ENCODE measurements at regions not wholly inside any gene's neighbourhood (a gene's known extent, or its start where the extent isn't known, plus 50 kb on each side); places are given as distances from the start of the nearest gene placed in this dataset.

DNA sequence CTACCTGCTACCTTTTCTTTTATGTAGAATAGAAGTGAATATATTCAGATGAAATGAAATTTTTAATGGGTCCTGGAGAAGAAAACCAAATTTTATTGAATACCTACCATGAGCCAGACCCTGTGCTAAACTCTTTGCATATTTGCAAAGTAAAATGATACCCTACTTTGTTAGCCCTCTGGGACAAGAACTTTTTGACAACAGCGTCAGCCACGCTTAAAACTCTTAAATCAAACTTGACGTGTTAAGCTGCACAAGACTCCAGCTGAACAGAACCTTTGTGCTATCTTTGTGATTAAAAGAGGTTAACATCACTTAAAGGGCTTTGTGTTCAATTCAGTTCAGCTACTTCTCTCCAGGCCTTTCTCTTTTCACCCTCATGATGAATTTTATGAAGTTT is 316.5 kb downstream of the MEX3B start:
- DNase-seq (ENCODE audit: low read depth, low spot score) (no peak), ATAC-seq (no peak)
- no peak overlapping the region for H3K27ac ChIP-seq (ENCODE audit: low read length)
- no TSS peak for BruUV-seq (replicated peaks)
- CTCF ChIA-PET = no interaction called here
- H3K4me1 ChIP-seq (ENCODE audit: control insufficient read depth, insufficient read depth, low read length) = no peaks in the 10 kb centered on the region
- H3K4me3 ChIP-seq (ENCODE audit: low read depth in 2 of 2, low read length in 2 of 2) = no peak overlapping the region
- H3K36me3 ChIP-seq (ENCODE audit: control insufficient read depth, insufficient read depth, low read length) = no peaks in the 10 kb centered on the region
- intact Hi-C loops (cut with micrococcal nuclease; ENCODE audit: unreplicated experiment) = no loop called here
- H3K9me3 ChIP-seq (ENCODE audit: control insufficient read depth, insufficient read depth, low read depth, low read length) = 0 out of 2 replicates have a peak, but pooled peaks cover 3% of the 10 kb centered on the region
- H3K27me3 ChIP-seq (ENCODE audit: control insufficient read depth, insufficient read depth, low read length) = no peaks in the 10 kb centered on the region
- POLR2A ChIA-PET = no interaction called here
- TF ChIP-seq SIN3A (IDR thresholded peaks at IDR 0.05; ENCODE audit: borderline replicate concordance, insufficient read depth, low read depth, low read length) = no peak
- no peak for TF ChIP-seq TCF7L2 (IDR thresholded peaks at IDR 0.05; ENCODE audit: low read depth, low read length)
- TF ChIP-seq POLR2AphosphoS5 (IDR thresholded peaks at IDR 0.05; ENCODE audit: low read depth, low read length) = no peak
- TF ChIP-seq, protein P1, sequence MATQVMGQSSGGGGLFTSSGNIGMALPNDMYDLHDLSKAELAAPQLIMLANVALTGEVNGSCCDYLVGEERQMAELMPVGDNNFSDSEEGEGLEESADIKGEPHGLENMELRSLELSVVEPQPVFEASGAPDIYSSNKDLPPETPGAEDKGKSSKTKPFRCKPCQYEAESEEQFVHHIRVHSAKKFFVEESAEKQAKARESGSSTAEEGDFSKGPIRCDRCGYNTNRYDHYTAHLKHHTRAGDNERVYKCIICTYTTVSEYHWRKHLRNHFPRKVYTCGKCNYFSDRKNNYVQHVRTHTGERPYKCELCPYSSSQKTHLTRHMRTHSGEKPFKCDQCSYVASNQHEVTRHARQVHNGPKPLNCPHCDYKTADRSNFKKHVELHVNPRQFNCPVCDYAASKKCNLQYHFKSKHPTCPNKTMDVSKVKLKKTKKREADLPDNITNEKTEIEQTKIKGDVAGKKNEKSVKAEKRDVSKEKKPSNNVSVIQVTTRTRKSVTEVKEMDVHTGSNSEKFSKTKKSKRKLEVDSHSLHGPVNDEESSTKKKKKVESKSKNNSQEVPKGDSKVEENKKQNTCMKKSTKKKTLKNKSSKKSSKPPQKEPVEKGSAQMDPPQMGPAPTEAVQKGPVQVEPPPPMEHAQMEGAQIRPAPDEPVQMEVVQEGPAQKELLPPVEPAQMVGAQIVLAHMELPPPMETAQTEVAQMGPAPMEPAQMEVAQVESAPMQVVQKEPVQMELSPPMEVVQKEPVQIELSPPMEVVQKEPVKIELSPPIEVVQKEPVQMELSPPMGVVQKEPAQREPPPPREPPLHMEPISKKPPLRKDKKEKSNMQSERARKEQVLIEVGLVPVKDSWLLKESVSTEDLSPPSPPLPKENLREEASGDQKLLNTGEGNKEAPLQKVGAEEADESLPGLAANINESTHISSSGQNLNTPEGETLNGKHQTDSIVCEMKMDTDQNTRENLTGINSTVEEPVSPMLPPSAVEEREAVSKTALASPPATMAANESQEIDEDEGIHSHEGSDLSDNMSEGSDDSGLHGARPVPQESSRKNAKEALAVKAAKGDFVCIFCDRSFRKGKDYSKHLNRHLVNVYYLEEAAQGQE (IDR thresholded peaks at IDR 0.05; ENCODE audit: insufficient read depth in 1 of 2, low read depth in 2 of 2, low read length in 1 of 2) = no peak
- TF ChIP-seq, protein P2, sequence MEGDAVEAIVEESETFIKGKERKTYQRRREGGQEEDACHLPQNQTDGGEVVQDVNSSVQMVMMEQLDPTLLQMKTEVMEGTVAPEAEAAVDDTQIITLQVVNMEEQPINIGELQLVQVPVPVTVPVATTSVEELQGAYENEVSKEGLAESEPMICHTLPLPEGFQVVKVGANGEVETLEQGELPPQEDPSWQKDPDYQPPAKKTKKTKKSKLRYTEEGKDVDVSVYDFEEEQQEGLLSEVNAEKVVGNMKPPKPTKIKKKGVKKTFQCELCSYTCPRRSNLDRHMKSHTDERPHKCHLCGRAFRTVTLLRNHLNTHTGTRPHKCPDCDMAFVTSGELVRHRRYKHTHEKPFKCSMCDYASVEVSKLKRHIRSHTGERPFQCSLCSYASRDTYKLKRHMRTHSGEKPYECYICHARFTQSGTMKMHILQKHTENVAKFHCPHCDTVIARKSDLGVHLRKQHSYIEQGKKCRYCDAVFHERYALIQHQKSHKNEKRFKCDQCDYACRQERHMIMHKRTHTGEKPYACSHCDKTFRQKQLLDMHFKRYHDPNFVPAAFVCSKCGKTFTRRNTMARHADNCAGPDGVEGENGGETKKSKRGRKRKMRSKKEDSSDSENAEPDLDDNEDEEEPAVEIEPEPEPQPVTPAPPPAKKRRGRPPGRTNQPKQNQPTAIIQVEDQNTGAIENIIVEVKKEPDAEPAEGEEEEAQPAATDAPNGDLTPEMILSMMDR (IDR thresholded peaks at IDR 0.05) = no peak
- in situ Hi-C loops (cut with HindIII; ENCODE audit: low pct_unique_long_range_greater_than_20kb, low sequenced_read_pairs) = no loop called here

DNA sequence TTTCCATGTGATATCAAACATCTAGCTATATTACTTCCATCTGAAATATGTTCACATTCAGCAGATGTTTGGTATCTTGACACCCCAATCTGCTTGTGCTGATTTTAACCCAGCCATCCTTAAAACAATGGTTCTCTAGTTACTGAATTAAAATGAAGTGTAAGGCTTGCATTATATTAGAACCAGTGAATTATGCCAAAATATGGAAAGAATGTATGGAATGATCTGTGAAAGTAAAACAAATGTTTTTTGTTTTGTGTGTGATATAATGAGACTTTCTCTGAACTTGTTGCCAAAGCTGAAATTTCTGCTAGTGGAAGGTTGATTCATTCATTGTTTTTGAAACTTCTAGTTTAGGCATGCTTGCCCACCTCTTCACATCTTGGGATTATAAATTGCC is 317.1 kb downstream of the MEX3B start:
- DNase-seq (ENCODE audit: low read depth, low spot score) (no peak), ATAC-seq (no peak)
- CTCF ChIA-PET = no interaction called here
- intact Hi-C loops (cut with micrococcal nuclease; ENCODE audit: unreplicated experiment) = no loop called here
- no peaks in the 10 kb centered on the region for H3K4me1 ChIP-seq (ENCODE audit: control insufficient read depth, insufficient read depth, low read length)
- H3K36me3 ChIP-seq (ENCODE audit: control insufficient read depth, insufficient read depth, low read length) = no peaks in the 10 kb centered on the region
- H3K27me3 ChIP-seq (ENCODE audit: control insufficient read depth, insufficient read depth, low read length) = no peaks in the 10 kb centered on the region
- no peak overlapping the region for H3K4me3 ChIP-seq (ENCODE audit: low read depth in 2 of 2, low read length in 2 of 2)
- H3K27ac ChIP-seq (ENCODE audit: low read length) = no peak overlapping the region
- TF ChIP-seq POLR2AphosphoS5 (IDR thresholded peaks at IDR 0.05; ENCODE audit: low read depth, low read length) (no peak), TCF7L2 (IDR thresholded peaks at IDR 0.05; ENCODE audit: low read depth, low read length) (no peak), SIN3A (IDR thresholded peaks at IDR 0.05; ENCODE audit: borderline replicate concordance, insufficient read depth, low read depth, low read length) (no peak)
- TF ChIP-seq, protein P1 (IDR thresholded peaks at IDR 0.05; ENCODE audit: insufficient read depth in 1 of 2, low read depth in 2 of 2, low read length in 1 of 2) = no peak
- TF ChIP-seq, protein P2 (IDR thresholded peaks at IDR 0.05) = no peak
- in situ Hi-C loops (cut with HindIII; ENCODE audit: low pct_unique_long_range_greater_than_20kb, low sequenced_read_pairs) = no loop called here
- POLR2A ChIA-PET = no interaction called here
- H3K9me3 ChIP-seq (ENCODE audit: control insufficient read depth, insufficient read depth, low read depth, low read length) = 0 out of 2 replicates have a peak, but pooled peaks cover 3% of the 10 kb centered on the region
- BruUV-seq (replicated peaks) = no TSS peak
